ENCODE measurements at regions not wholly inside any gene's neighbourhood (a gene's known extent, or its start where the extent isn't known, plus 50 kb on each side); places are given as distances from the start of the nearest gene placed in this dataset.

DNA sequence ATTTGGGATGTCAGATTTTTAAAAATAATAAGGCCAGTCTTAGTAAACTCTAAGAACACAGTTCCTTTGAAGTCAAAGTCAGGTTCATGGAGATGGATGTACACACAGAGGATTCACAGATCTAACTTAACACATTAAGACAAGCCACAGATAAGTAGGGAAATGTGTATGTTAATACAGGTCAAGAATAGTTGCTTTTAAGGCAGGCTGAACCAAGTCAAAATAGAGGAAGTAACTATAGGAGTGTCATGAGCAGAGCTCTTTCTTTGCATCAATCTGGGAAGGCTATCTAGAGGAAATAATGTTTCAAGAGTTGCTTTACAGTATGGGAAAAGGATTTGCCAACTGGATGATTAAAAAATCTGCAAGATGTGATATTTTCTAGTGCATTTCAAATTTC, 128.0 kb upstream of the FBXO11 start:
- Histone ChIP-seq H3K4me3 (no peak overlapping the region), H3K27ac (no peak overlapping the region), H3K4me1 (no peaks in the 10 kb centered on the region), H3K27me3 (no peaks in the 10 kb centered on the region), H3K36me3 (no peaks in the 10 kb centered on the region), H3K9me3 (peaks cover 0 to 7% of the 10 kb centered on the region in 2 donors)
- intact Hi-C loops (cut with DNase I; ENCODE audit: low total_unique reads) (no loop called here), in situ Hi-C loops (cut with MboI; ENCODE audit: low pct_ligation_motif_present in 1 of 4, low pct_unique_long_range_greater_than_20kb in 1 of 4, low sequenced_read_pairs in 3 of 4) (no loop called here)
- no peak for TF ChIP-seq POLR2A (IDR thresholded peaks at IDR 0.05)
- DNase-seq = no peak

DNA sequence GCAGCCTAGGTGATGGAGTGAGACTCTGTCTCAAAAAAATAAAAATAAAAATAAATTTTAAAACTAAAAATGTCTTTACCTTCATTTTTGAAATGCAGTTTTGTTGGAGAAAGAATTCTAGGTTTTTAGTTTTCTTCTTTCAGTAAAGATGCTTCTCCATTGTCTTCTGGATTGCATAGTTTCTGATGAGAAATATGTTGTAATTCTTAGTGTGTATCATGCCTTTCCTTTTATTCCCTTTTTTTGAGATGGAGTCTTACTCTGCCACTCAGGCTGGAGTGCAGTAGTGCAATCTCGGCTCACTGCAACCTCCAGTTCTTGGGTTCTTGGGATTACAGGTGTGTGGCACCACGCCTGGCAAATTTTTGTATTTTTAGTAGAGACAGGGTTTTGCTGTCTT, 130.0 kb upstream of the FBXO11 start:
- intact Hi-C loops (cut with DNase I; ENCODE audit: low total_unique reads) = no loop called here
- TF ChIP-seq POLR2AphosphoS5 (IDR thresholded peaks at IDR 0.05) = no peak
- TF ChIP-seq, protein P1, sequence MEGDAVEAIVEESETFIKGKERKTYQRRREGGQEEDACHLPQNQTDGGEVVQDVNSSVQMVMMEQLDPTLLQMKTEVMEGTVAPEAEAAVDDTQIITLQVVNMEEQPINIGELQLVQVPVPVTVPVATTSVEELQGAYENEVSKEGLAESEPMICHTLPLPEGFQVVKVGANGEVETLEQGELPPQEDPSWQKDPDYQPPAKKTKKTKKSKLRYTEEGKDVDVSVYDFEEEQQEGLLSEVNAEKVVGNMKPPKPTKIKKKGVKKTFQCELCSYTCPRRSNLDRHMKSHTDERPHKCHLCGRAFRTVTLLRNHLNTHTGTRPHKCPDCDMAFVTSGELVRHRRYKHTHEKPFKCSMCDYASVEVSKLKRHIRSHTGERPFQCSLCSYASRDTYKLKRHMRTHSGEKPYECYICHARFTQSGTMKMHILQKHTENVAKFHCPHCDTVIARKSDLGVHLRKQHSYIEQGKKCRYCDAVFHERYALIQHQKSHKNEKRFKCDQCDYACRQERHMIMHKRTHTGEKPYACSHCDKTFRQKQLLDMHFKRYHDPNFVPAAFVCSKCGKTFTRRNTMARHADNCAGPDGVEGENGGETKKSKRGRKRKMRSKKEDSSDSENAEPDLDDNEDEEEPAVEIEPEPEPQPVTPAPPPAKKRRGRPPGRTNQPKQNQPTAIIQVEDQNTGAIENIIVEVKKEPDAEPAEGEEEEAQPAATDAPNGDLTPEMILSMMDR (IDR thresholded peaks at IDR 0.05) = no peak
- TF ChIP-seq EP300 (IDR thresholded peaks at IDR 0.05; ENCODE audit: low read depth) = no peak
- no peak for TF ChIP-seq POLR2A (IDR thresholded peaks at IDR 0.05)
- no peaks in the 10 kb centered on the region for H3K36me3 ChIP-seq
- no peaks in the 10 kb centered on the region for H3K4me1 ChIP-seq
- no peak for DNase-seq
- peaks cover 0 to 7% of the 10 kb centered on the region in 2 donors for H3K9me3 ChIP-seq
- WGBS, 2 donors (ENCODE audit: low coverage in 1 of 2) = 92 to 93% methylated on average over 2 of the region's 2 CpGs
- H3K27me3 ChIP-seq = no peaks in the 10 kb centered on the region
- no peak overlapping the region for H3K27ac ChIP-seq
- in situ Hi-C loops (cut with MboI; ENCODE audit: low pct_ligation_motif_present in 1 of 4, low pct_unique_long_range_greater_than_20kb in 1 of 4, low sequenced_read_pairs in 3 of 4) = no loop called here
- no peak overlapping the region for H3K4me3 ChIP-seq

DNA sequence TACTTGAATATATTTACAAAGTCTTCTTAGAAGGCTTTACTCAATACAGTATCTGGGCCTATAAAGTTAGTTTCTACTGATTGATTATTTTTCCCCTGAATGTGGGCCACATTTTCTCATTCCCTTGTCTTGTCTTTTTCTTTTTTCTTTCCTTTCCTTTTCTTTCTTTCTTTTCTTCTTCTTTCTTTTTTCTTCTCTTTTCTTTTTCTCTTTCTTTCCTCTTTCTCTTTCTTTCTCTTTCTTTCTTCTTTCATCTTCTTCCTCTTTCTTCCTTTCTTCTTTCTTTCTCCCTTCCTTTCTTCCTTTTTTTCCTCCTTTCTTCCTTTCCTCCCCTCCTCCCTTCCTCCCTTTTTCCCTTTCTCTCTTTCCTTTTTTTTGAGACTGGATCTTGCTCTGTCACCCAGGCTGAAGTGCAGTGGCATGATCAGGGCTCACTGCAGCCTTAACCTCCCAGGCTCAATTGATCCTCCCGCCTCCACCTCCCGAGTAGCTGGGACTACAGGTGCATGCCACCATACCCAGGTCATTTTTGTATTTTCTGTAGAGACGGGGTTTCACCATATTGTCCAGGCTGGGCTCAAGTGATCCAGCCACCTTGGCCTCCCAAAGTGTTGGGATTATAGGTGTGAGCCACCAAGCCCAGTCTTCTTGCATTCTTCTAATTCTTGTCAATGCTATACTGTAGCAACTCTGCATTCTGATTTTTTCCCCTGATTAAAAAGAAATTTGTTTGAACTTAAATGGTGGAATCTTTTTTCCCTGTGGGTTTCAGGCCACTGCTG, 133.1 kb upstream of the FBXO11 start:
- Histone ChIP-seq H3K27me3 (no peaks in the 10 kb centered on the region), H3K9me3 (peaks cover 0 to 7% of the 10 kb centered on the region in 2 donors), H3K4me1 (no peaks in the 10 kb centered on the region), H3K4me3 (no peak overlapping the region), H3K27ac (no peak overlapping the region), H3K36me3 (no peaks in the 10 kb centered on the region)
- TF ChIP-seq POLR2AphosphoS5 (IDR thresholded peaks at IDR 0.05) (no peak), POLR2A (IDR thresholded peaks at IDR 0.05) (no peak), EP300 (IDR thresholded peaks at IDR 0.05; ENCODE audit: low read depth) (no peak)
- TF ChIP-seq, protein P1 (IDR thresholded peaks at IDR 0.05) = no peak
- intact Hi-C loops (cut with DNase I; ENCODE audit: low total_unique reads) (no loop called here), in situ Hi-C loops (cut with MboI; ENCODE audit: low pct_ligation_motif_present in 1 of 4, low pct_unique_long_range_greater_than_20kb in 1 of 4, low sequenced_read_pairs in 3 of 4) (no loop called here)
- no peak for DNase-seq
- 93 to 97% methylated on average over 3 of the region's 3 CpGs for WGBS, 2 donors (ENCODE audit: low coverage in 1 of 2)

DNA sequence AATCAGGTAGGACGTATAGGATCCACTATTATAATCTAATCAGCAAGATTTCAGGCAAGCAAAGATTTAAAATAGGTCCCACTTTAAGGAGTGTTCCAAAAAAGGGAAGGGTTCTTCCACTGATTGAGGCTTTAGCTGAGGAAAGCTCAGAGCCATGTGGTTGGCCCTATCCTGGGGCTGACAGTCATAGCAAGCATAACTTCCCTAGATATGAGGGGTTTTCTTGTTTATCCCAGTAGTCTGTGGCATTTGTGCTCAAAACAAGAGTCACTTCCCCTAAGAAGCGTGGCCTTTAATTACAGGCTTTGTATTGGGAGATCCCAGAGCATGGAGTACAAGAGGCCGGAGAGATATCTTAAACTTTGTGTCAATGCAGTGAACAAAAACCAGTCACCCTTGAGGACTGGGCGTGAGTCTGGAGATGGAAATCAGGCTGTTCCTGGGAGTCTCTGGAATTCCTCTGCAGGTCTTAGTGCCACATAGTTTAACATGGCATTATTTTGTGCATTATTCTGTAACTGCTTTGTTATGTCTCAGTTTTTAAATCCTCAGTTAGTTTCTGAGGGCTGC, 136.9 kb upstream of the FBXO11 start:
- DNase-seq = no peak
- H3K4me1 ChIP-seq = no peaks in the 10 kb centered on the region
- TF ChIP-seq EP300 (IDR thresholded peaks at IDR 0.05; ENCODE audit: low read depth) (no peak), POLR2A (IDR thresholded peaks at IDR 0.05) (no peak), POLR2AphosphoS5 (IDR thresholded peaks at IDR 0.05) (no peak)
- TF ChIP-seq, protein P1 (IDR thresholded peaks at IDR 0.05) = no peak
- no peak overlapping the region for H3K27ac ChIP-seq
- no peaks in the 10 kb centered on the region for H3K9me3 ChIP-seq
- intact Hi-C loops (cut with DNase I; ENCODE audit: low total_unique reads) (no loop called here), in situ Hi-C loops (cut with MboI; ENCODE audit: low pct_ligation_motif_present in 1 of 4, low pct_unique_long_range_greater_than_20kb in 1 of 4, low sequenced_read_pairs in 3 of 4) (no loop called here)
- no peaks in the 10 kb centered on the region for H3K27me3 ChIP-seq
- H3K4me3 ChIP-seq = no peak overlapping the region
- no peaks in the 10 kb centered on the region for H3K36me3 ChIP-seq
- WGBS, 2 donors (ENCODE audit: low coverage in 1 of 2) = 65 to 75% methylated on average over 2 to 4 of the region's 4 CpGs
